HCT116 (cell line): ENCODE measurements at regions not wholly inside any gene's neighbourhood (a gene's known extent, or its start where the extent isn't known, plus 50 kb on each side); places are given as distances from the start of the nearest gene placed in this dataset.
"Not testable (repeated sequence)": the region's sequence is repeated elsewhere in the genome, so short reads cannot be mapped to it uniquely, and the experiment has no call there.

Experiments used
- ATAC-seq: fragments of 200-7000 bp; cut with Tn5 transposase; 2 replicates; pipeline ENCODE4 v1.9.1; 2020; ENCODE audit warnings: mild to moderate bottlenecking, moderate library complexity
- BruUV-seq: library from RNA; stranded (reverse); fragments of 400-500 nt; replicated peaks from 2 replicates; lab custom pipeline; 2021; lab: Mats Ljungman, UMichigan
- CTCF ChIA-PET: fragments of 300-600 bp; sonication (Branson Sonifier 250); formaldehyde crosslinking; loops from one replicate; lab custom pipeline; 2021; ENCODE audit warnings: antibody characterized with exemption; lab: Charles Lee
- POLR2A ChIA-PET: fragments of 300-600, 350-600 bp; sonication (Branson Sonifier 250); formaldehyde crosslinking; loops from one replicate; lab custom pipeline; 2021; ENCODE audit warnings: antibody characterized with exemption; lab: Charles Lee
- RAD21 ChIA-PET, 2 experiments: fragments of 300-600 bp; sonication (Branson Sonifier 250); formaldehyde crosslinking; loops; one replicate each; lab custom pipeline; 2023; ENCODE audit warnings: low total read pairs in 2 of 2; ENCODE audit not compliant: uncharacterized antibody in 2 of 2, unreplicated experiment in 2 of 2, low non-redundant PET in 1 of 2; lab: Charles Lee
- DNase-seq: peaks from one replicate; pipeline ENCODE4 v3.0.0-alpha.2; 2010; ENCODE audit warnings: low read depth, low spot score
- H2AFZ ChIP-seq: fragments of 200-600 bp; shearing (Covaris generic), sonication (generic); 2 replicates; pipeline ENCODE4 v1.6.1; 2017; ENCODE audit warnings: low read depth, mixed run types, mixed read lengths, antibody characterized with exemption, low read length; ENCODE audit not compliant: poor library complexity, severe bottlenecking
- H3K27ac ChIP-seq: 2 replicates; pipeline ENCODE4 v1.5.1; 2012; ENCODE audit warnings: low read depth, low read length
- H3K27me3 ChIP-seq: fragments of 200-600 bp; sonication (generic); 2 replicates; pipeline ENCODE4 v1.6.1; 2016; ENCODE audit warnings: mixed run types, low read length, mixed read lengths; ENCODE audit not compliant: insufficient read depth
- H3K36me3 ChIP-seq, 2 experiments: fragments of 200-500 bp in 1 of 2; fragments of 200-600 bp in 1 of 2; sonication (Bioruptor generic) in 1 of 2; sonication (generic) in 1 of 2; 2 replicates each; pipeline versions ENCODE4 v1.5.1 to v1.6.1; 2014 to 2016; ENCODE audit warnings: low read length in 2 of 2, inconsistent platforms in 1 of 2, mixed read lengths in 1 of 2, mixed run types in 1 of 2; ENCODE audit not compliant: insufficient read depth in 2 of 2, control insufficient read depth in 1 of 2
- H3K4me1 ChIP-seq, 2 experiments: fragments of 200-600 bp in 1 of 2; sonication (generic) in 1 of 2; 2 replicates each; pipeline versions ENCODE4 v1.5.1 to v1.6.1; 2012 to 2017; ENCODE audit warnings: low read length in 2 of 2, inconsistent platforms in 1 of 2, mild to moderate bottlenecking in 1 of 2, mixed read lengths in 1 of 2, mixed run types in 1 of 2, moderate library complexity in 1 of 2; ENCODE audit not compliant: insufficient read depth in 2 of 2, control insufficient read depth in 1 of 2
- H3K4me2 ChIP-seq: fragments of 200-600 bp; sonication (generic); 2 replicates; pipeline ENCODE4 v1.6.1; 2017; ENCODE audit warnings: mixed run types, low read length, mixed read lengths
- H3K4me3 ChIP-seq, 2 experiments: fragments of 200-600 bp in 1 of 2; sonication (generic) in 1 of 2; replicated peaks in 1 of 2; 2 replicates each; pipeline ENCODE4 v1.5.1; 2011 to 2016; ENCODE audit warnings: low read length in 2 of 2, control low read depth in 1 of 2, low read depth in 1 of 2, mild to moderate bottlenecking in 1 of 2, mixed read lengths in 1 of 2, mixed run types in 1 of 2
- H3K79me2 ChIP-seq: fragments of 200-600 bp; sonication (generic); 2 replicates; pipeline ENCODE4 v1.6.1; 2017; ENCODE audit warnings: mild to moderate bottlenecking, mixed run types, low read length, moderate library complexity, mixed read lengths; ENCODE audit not compliant: insufficient read depth
- H3K9ac ChIP-seq: fragments of 200-600 bp; sonication (generic); 2 replicates; pipeline ENCODE4 v1.6.1; 2016; ENCODE audit warnings: low read length, mixed read lengths
- H3K9me2 ChIP-seq: fragments of 200-600 bp; sonication (generic), shearing (Covaris generic); 2 replicates; pipeline ENCODE4 v1.6.1; 2017; ENCODE audit warnings: mixed run types, mild to moderate bottlenecking, moderate library complexity; ENCODE audit not compliant: insufficient read depth
- H3K9me3 ChIP-seq, 2 experiments: fragments of 200-500 bp in 1 of 2; fragments of 200-600 bp in 1 of 2; sonication (Bioruptor generic) in 1 of 2; sonication (generic) in 1 of 2; 2 replicates each; pipeline ENCODE4 v1.6.1; 2014 to 2017; ENCODE audit warnings: low read length in 2 of 2, mixed read lengths in 2 of 2, inconsistent platforms in 1 of 2, low read depth in 1 of 2, mild to moderate bottlenecking in 1 of 2, mixed run types in 1 of 2, moderate library complexity in 1 of 2; ENCODE audit not compliant: control insufficient read depth in 1 of 2, insufficient read depth in 1 of 2
- H4K20me1 ChIP-seq: fragments of 200-600 bp; sonication (generic), shearing (Covaris generic); 2 replicates; pipeline ENCODE4 v1.6.1; 2017; ENCODE audit warnings: mixed run types, mild to moderate bottlenecking, moderate library complexity; ENCODE audit not compliant: insufficient read depth
- ATF3 ChIP-seq: IDR thresholded peaks from 2 replicates; pipeline ENCODE4 v1.6.1; 2012
- FOSL1 ChIP-seq: IDR thresholded peaks from 2 replicates; pipeline ENCODE4 v1.6.1; 2012; ENCODE audit warnings: low read depth
- POLR2A ChIP-seq: IDR thresholded peaks from 2 replicates; pipeline ENCODE4 v1.7.0; 2011; ENCODE audit warnings: borderline replicate concordance; ENCODE audit not compliant: insufficient read depth, insufficient read length; ENCODE audit errors: extremely low read depth
- SP1 ChIP-seq: IDR thresholded peaks from 2 replicates; pipeline ENCODE4 v1.6.1; 2012; ENCODE audit warnings: low read depth
- TCF7L2 ChIP-seq: IDR thresholded peaks from 2 replicates; pipeline ENCODE4 v1.7.0; 2011; ENCODE audit warnings: borderline replicate concordance, inconsistent platforms; ENCODE audit not compliant: insufficient read depth, insufficient read length; ENCODE audit errors: extremely low read depth
- ZFX ChIP-seq: fragments of 450-650 bp; IDR thresholded peaks from 2 replicates; pipeline ENCODE4 v1.6.1; 2017
- ZNF274 ChIP-seq: fragments of 200-500 bp; sonication (Bioruptor generic); IDR thresholded peaks from 2 replicates; pipeline ENCODE4 v1.6.1; 2014; ENCODE audit warnings: mild to moderate bottlenecking, low read depth, low read length, inconsistent platforms
- intact Hi-C: fragments of 100-400 bp; cut with micrococcal nuclease; formaldehyde crosslinking; loops from 2 replicates; pipeline ENCODE4 v1.10.0; 2022
- TF ChIP-seq, protein P1 (sequence below): IDR thresholded peaks from 2 replicates; pipeline ENCODE4 v1.6.1; 2012; ENCODE audit warnings: low read depth
- TF ChIP-seq, protein P2 (sequence below): IDR thresholded peaks from 2 replicates; pipeline ENCODE4 v1.6.1; 2012

GRCh38 chr3:36075491-36075890 is 304.8 kb upstream of the STAC start (continued):
- TF ChIP-seq, protein P1, sequence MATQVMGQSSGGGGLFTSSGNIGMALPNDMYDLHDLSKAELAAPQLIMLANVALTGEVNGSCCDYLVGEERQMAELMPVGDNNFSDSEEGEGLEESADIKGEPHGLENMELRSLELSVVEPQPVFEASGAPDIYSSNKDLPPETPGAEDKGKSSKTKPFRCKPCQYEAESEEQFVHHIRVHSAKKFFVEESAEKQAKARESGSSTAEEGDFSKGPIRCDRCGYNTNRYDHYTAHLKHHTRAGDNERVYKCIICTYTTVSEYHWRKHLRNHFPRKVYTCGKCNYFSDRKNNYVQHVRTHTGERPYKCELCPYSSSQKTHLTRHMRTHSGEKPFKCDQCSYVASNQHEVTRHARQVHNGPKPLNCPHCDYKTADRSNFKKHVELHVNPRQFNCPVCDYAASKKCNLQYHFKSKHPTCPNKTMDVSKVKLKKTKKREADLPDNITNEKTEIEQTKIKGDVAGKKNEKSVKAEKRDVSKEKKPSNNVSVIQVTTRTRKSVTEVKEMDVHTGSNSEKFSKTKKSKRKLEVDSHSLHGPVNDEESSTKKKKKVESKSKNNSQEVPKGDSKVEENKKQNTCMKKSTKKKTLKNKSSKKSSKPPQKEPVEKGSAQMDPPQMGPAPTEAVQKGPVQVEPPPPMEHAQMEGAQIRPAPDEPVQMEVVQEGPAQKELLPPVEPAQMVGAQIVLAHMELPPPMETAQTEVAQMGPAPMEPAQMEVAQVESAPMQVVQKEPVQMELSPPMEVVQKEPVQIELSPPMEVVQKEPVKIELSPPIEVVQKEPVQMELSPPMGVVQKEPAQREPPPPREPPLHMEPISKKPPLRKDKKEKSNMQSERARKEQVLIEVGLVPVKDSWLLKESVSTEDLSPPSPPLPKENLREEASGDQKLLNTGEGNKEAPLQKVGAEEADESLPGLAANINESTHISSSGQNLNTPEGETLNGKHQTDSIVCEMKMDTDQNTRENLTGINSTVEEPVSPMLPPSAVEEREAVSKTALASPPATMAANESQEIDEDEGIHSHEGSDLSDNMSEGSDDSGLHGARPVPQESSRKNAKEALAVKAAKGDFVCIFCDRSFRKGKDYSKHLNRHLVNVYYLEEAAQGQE = no peak
- TF ChIP-seq ATF3 = no peak
- TF ChIP-seq FOSL1 = no peak
- TF ChIP-seq, protein P2, sequence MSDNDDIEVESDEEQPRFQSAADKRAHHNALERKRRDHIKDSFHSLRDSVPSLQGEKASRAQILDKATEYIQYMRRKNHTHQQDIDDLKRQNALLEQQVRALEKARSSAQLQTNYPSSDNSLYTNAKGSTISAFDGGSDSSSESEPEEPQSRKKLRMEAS = no peak

DNA sequence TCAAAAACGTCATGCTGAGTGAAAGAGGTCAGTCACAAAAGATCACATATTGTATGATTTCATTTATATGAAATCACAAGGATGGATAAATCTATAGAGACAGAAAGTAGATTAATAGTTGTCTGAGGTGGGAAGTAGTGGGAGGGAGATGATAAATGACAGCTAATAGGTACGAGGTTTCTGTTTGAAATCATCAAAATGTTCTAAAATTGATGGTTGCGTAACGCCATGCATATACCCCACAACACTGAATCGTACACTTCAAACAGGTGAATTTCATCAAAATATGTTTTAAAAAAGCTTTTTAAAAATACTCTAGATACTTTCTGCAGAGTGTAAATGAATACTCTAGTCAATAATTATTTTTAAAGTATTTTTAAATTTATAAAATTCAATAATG is 303.0 kb upstream of the STAC start:
- Histone ChIP-seq H3K9me2 (no peaks in the 10 kb centered on the region), H3K27me3 (no peaks in the 10 kb centered on the region), H3K36me3 (no peaks in the 10 kb centered on the region), H3K79me2 (no peaks in the 10 kb centered on the region), H3K27ac (no peak overlapping the region), H3K4me2 (no peak overlapping the region), H3K4me3 (no peak overlapping the region), H3K9me3 (no peaks in the 10 kb centered on the region; a peak in 1 of 4 replicates), H3K9ac (no peak overlapping the region), H2AFZ (no peak overlapping the region), H3K4me1 (no peaks in the 10 kb centered on the region), H4K20me1 (no peaks in the 10 kb centered on the region)
- ChIA-PET CTCF (no interaction called here), POLR2A (no interaction called here), RAD21 (no interaction called here)
- no TSS peak for BruUV-seq
- DNase-seq = no peak
- intact Hi-C loops = no loop called here
- no peak for ATAC-seq
- TF ChIP-seq ZNF274 (no peak), TCF7L2 (no peak), SP1 (no peak), POLR2A (no peak), ZFX (no peak), ATF3 (no peak)

GRCh38 chr3:36082958-36083357 is 297.3 kb upstream of the STAC start:
- CTCF ChIA-PET = not testable (repeated sequence)

More at GRCh38 chr3:36082958-36083357, 297.3 kb upstream of the STAC start:
- DNase-seq, H3K4me3 ChIP-seq, H2AFZ ChIP-seq, H3K9me2 ChIP-seq, POLR2A ChIA-PET, intact Hi-C loops, BruUV-seq, H3K27ac ChIP-seq, H3K27me3 ChIP-seq, RAD21 ChIA-PET, ATAC-seq, H3K9me3 ChIP-seq, H3K79me2 ChIP-seq, H3K4me2 ChIP-seq, H3K9ac ChIP-seq, H4K20me1 ChIP-seq, H3K36me3 ChIP-seq, H3K4me1 ChIP-seq: not testable (repeated sequence)
